Vagina (tissue), 2 donors: ENCODE measurements at regions not wholly inside any gene's neighbourhood (a gene's known extent, or its start where the extent isn't known, plus 50 kb on each side); places are given as distances from the start of the nearest gene placed in this dataset.

ENCODE experiments used
- CTCF ChIP-seq, 3 experiments: fragments of 450-650 bp in 2 of 3; fragments of 200-600 bp in 1 of 3; sonication (generic) in 1 of 3; IDR thresholded peaks; one replicate each; pipeline ENCODE4 v1.5.1; 2017 to 2019; ENCODE audit warnings: antibody characterized with exemption in 3 of 3, mild to moderate bottlenecking in 2 of 3, moderate library complexity in 2 of 3
- POLR2AphosphoS5 ChIP-seq, 2 donors: sonication (generic); formaldehyde crosslinking; IDR thresholded peaks; one replicate each; pipeline ENCODE4 v1.9.0; 2017; ENCODE audit warnings: antibody characterized with exemption in 2 of 2, mild to moderate bottlenecking in 2 of 2, low read depth in 1 of 2; ENCODE audit not compliant: insufficient read depth in 1 of 2

DNA sequence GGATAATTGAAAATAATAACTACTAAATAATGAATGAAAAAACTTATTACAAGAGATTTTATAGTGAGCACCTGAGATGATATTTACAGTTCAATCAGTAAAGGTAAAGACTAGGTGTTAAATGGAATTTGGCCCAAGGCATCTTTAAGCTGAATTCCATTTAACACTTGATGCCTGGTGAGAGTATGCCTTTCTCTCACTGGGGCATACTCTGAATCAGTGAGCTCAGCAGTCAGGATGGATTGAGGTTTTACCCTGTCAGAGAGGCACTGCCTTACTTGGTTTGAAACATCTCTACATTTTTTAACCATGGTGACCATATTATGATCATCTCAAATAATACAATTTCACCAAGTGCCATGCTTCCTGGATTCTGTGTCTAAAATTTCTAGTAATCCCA is 1416.3 kb downstream of the MAT2B start:
- TF ChIP-seq POLR2AphosphoS5 (IDR thresholded peaks at IDR 0.05; ENCODE audit: insufficient read depth in 1 of 2, low read depth in 1 of 2), result no peak
- no peak for TF ChIP-seq CTCF (IDR thresholded peaks at IDR 0.05)
